ENCODE measurements at regions not wholly inside any gene's neighbourhood (a gene's known extent, or its start where the extent isn't known, plus 50 kb on each side); places are given as distances from the start of the nearest gene placed in this dataset.

DNA sequence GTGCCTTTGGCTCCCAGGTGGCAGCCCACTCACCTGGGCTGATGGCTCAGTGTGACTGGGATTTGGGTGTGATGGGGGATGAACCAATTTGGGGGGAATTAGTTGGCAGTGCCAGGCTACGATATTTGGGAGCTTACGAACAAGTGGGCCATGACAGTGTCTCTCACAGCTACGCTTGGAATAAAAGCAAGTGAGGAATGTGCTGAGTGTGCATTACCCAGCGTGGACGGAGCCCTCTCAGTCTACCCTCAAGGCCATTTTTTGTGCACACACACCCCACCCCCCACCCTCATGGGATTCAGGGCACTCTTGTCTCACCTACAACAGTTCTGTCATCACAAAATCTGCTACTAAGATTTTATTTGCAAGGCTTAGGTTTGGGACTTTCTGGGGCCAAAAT, 329.1 kb downstream of the NDFIP2 start:
- no peak for TF ChIP-seq POLR2A (IDR thresholded peaks at IDR 0.05)
- TF ChIP-seq, protein P1, sequence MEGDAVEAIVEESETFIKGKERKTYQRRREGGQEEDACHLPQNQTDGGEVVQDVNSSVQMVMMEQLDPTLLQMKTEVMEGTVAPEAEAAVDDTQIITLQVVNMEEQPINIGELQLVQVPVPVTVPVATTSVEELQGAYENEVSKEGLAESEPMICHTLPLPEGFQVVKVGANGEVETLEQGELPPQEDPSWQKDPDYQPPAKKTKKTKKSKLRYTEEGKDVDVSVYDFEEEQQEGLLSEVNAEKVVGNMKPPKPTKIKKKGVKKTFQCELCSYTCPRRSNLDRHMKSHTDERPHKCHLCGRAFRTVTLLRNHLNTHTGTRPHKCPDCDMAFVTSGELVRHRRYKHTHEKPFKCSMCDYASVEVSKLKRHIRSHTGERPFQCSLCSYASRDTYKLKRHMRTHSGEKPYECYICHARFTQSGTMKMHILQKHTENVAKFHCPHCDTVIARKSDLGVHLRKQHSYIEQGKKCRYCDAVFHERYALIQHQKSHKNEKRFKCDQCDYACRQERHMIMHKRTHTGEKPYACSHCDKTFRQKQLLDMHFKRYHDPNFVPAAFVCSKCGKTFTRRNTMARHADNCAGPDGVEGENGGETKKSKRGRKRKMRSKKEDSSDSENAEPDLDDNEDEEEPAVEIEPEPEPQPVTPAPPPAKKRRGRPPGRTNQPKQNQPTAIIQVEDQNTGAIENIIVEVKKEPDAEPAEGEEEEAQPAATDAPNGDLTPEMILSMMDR (IDR thresholded peaks at IDR 0.05): no peak
